ENCODE measurements at regions not wholly inside any gene's neighbourhood (a gene's known extent, or its start where the extent isn't known, plus 50 kb on each side); places are given as distances from the start of the nearest gene placed in this dataset.
"Not testable (repeated sequence)": the region's sequence is repeated elsewhere in the genome, so short reads cannot be mapped to it uniquely, and the experiment has no call there.

- DNase-seq (ENCODE audit: low read depth in 6 of 9, low spot score in 9 of 9): no peak
- Histone ChIP-seq H3K36me3 (ENCODE audit: control insufficient read depth in 2 of 2, insufficient read depth in 2 of 2, low read length in 1 of 2) (no peaks in the 10 kb centered on the region), H3K4me3 (ENCODE audit: low read length in 2 of 2) (no peak overlapping the region), H3K27ac (ENCODE audit: low read depth in 1 of 2, low read length in 1 of 2) (no peak overlapping the region), H3K4me1 (ENCODE audit: control insufficient read depth in 2 of 2, insufficient read depth in 2 of 2, low read length in 2 of 2) (no peaks in the 10 kb centered on the region), H3K9me3 (ENCODE audit: control insufficient read depth in 2 of 2, insufficient read depth in 1 of 2, low read length in 1 of 2) (no peaks in the 10 kb centered on the region), H3K27me3 (ENCODE audit: control insufficient read depth in 2 of 2, insufficient read depth in 1 of 2, low read length in 1 of 2) (no peaks in the 10 kb centered on the region)
These were observed 372.3 kb upstream of the FTMT start for GRCh38 chr5:121479337-121479736.

- no peak overlapping the region for H3K27ac ChIP-seq (ENCODE audit: low read depth in 1 of 2, low read length in 1 of 2)
- no peak overlapping the region for H3K4me3 ChIP-seq (ENCODE audit: low read length in 2 of 2)
- no peak for DNase-seq (ENCODE audit: low read depth in 6 of 9, low spot score in 9 of 9)
- WGBS: 89% methylated on average over 5 of the region's 5 CpGs
- H3K9me3 ChIP-seq (ENCODE audit: control insufficient read depth in 2 of 2, insufficient read depth in 1 of 2, low read length in 1 of 2): no peaks in the 10 kb centered on the region
- H3K4me1 ChIP-seq (ENCODE audit: control insufficient read depth in 2 of 2, insufficient read depth in 2 of 2, low read length in 2 of 2): no peaks in the 10 kb centered on the region
- H3K27me3 ChIP-seq (ENCODE audit: control insufficient read depth in 2 of 2, insufficient read depth in 1 of 2, low read length in 1 of 2): no peaks in the 10 kb centered on the region
- no peaks in the 10 kb centered on the region for H3K36me3 ChIP-seq (ENCODE audit: control insufficient read depth in 2 of 2, insufficient read depth in 2 of 2, low read length in 1 of 2)
These were observed 366.4 kb upstream of the FTMT start for GRCh38 chr5:121485281-121485680.

GRCh38 chr5:121485999-121486398, 365.7 kb upstream of the FTMT start:
- not testable (repeated sequence) for H3K27me3 ChIP-seq (ENCODE audit: control insufficient read depth in 2 of 2, insufficient read depth in 1 of 2, low read length in 1 of 2); H3K4me1 ChIP-seq (ENCODE audit: control insufficient read depth in 2 of 2, insufficient read depth in 2 of 2, low read length in 2 of 2); DNase-seq (ENCODE audit: low read depth in 6 of 9, low spot score in 9 of 9); H3K9me3 ChIP-seq (ENCODE audit: control insufficient read depth in 2 of 2, insufficient read depth in 1 of 2, low read length in 1 of 2); H3K27ac ChIP-seq (ENCODE audit: low read depth in 1 of 2, low read length in 1 of 2); H3K4me3 ChIP-seq (ENCODE audit: low read length in 2 of 2); H3K36me3 ChIP-seq (ENCODE audit: control insufficient read depth in 2 of 2, insufficient read depth in 2 of 2, low read length in 1 of 2)
- 98% methylated on average over 2 of the region's 2 CpGs for WGBS

- Histone ChIP-seq H3K27me3 (ENCODE audit: control insufficient read depth in 2 of 2, insufficient read depth in 1 of 2, low read length in 1 of 2) (no peaks in the 10 kb centered on the region), H3K9me3 (ENCODE audit: control insufficient read depth in 2 of 2, insufficient read depth in 1 of 2, low read length in 1 of 2) (no peaks in the 10 kb centered on the region), H3K27ac (ENCODE audit: low read depth in 1 of 2, low read length in 1 of 2) (no peak overlapping the region), H3K36me3 (ENCODE audit: control insufficient read depth in 2 of 2, insufficient read depth in 2 of 2, low read length in 1 of 2) (no peaks in the 10 kb centered on the region), H3K4me3 (ENCODE audit: low read length in 2 of 2) (no peak overlapping the region), H3K4me1 (ENCODE audit: control insufficient read depth in 2 of 2, insufficient read depth in 2 of 2, low read length in 2 of 2) (no peaks in the 10 kb centered on the region)
- no peak for DNase-seq (ENCODE audit: low read depth in 6 of 9, low spot score in 9 of 9)
These were observed 361.7 kb upstream of the FTMT start for GRCh38 chr5:121489972-121490371.

- no peak for DNase-seq (ENCODE audit: low read depth in 6 of 9, low spot score in 9 of 9)
- 95% methylated on average over 1 of the region's 1 CpG for WGBS
- H3K4me3 ChIP-seq (ENCODE audit: low read length in 2 of 2): no peak overlapping the region
These were observed 354.5 kb upstream of the FTMT start for GRCh38 chr5:121497176-121497575.

GRCh38 chr5:121500310-121500709, 351.4 kb upstream of the FTMT start:
- Histone ChIP-seq H3K27ac (ENCODE audit: low read depth in 1 of 2, low read length in 1 of 2) (no peak overlapping the region), H3K27me3 (ENCODE audit: control insufficient read depth in 2 of 2, insufficient read depth in 1 of 2, low read length in 1 of 2) (no peaks in the 10 kb centered on the region), H3K9me3 (ENCODE audit: control insufficient read depth in 2 of 2, insufficient read depth in 1 of 2, low read length in 1 of 2) (no peaks in the 10 kb centered on the region), H3K36me3 (ENCODE audit: control insufficient read depth in 2 of 2, insufficient read depth in 2 of 2, low read length in 1 of 2) (no peaks in the 10 kb centered on the region), H3K4me1 (ENCODE audit: control insufficient read depth in 2 of 2, insufficient read depth in 2 of 2, low read length in 2 of 2) (no peaks in the 10 kb centered on the region), H3K4me3 (ENCODE audit: low read length in 2 of 2) (no peak overlapping the region)
- no peak for DNase-seq (ENCODE audit: low read depth in 6 of 9, low spot score in 9 of 9)
- WGBS: 91% methylated on average over 2 of the region's 2 CpGs

More at GRCh38 chr5:121497176-121497575, 354.5 kb upstream of the FTMT start:
- H3K36me3 ChIP-seq (ENCODE audit: control insufficient read depth in 2 of 2, insufficient read depth in 2 of 2, low read length in 1 of 2): no peaks in the 10 kb centered on the region
- H3K4me1 ChIP-seq (ENCODE audit: control insufficient read depth in 2 of 2, insufficient read depth in 2 of 2, low read length in 2 of 2): no peaks in the 10 kb centered on the region
- no peak overlapping the region for H3K27ac ChIP-seq (ENCODE audit: low read depth in 1 of 2, low read length in 1 of 2)
- no peaks in the 10 kb centered on the region for H3K27me3 ChIP-seq (ENCODE audit: control insufficient read depth in 2 of 2, insufficient read depth in 1 of 2, low read length in 1 of 2)
- H3K9me3 ChIP-seq (ENCODE audit: control insufficient read depth in 2 of 2, insufficient read depth in 1 of 2, low read length in 1 of 2): no peaks in the 10 kb centered on the region

- Histone ChIP-seq H3K4me1 (ENCODE audit: control insufficient read depth in 2 of 2, insufficient read depth in 2 of 2, low read length in 2 of 2) (no peaks in the 10 kb centered on the region), H3K27ac (ENCODE audit: low read depth in 1 of 2, low read length in 1 of 2) (no peak overlapping the region), H3K4me3 (ENCODE audit: low read length in 2 of 2) (no peak overlapping the region), H3K36me3 (ENCODE audit: control insufficient read depth in 2 of 2, insufficient read depth in 2 of 2, low read length in 1 of 2) (no peaks in the 10 kb centered on the region), H3K9me3 (ENCODE audit: control insufficient read depth in 2 of 2, insufficient read depth in 1 of 2, low read length in 1 of 2) (no peaks in the 10 kb centered on the region), H3K27me3 (ENCODE audit: control insufficient read depth in 2 of 2, insufficient read depth in 1 of 2, low read length in 1 of 2) (no peaks in the 10 kb centered on the region)
- WGBS: 54% methylated on average over 2 of the region's 2 CpGs
- no peak for DNase-seq (ENCODE audit: low read depth in 6 of 9, low spot score in 9 of 9)
These were observed 348.4 kb upstream of the FTMT start for GRCh38 chr5:121503111-121503840.

GRCh38 chr5:121516997-121517396, 334.7 kb upstream of the FTMT start:
- Histone ChIP-seq H3K36me3 (ENCODE audit: control insufficient read depth in 2 of 2, insufficient read depth in 2 of 2, low read length in 1 of 2) (no peaks in the 10 kb centered on the region), H3K4me3 (ENCODE audit: low read length in 2 of 2) (no peak overlapping the region), H3K27ac (ENCODE audit: low read depth in 1 of 2, low read length in 1 of 2) (no peak overlapping the region), H3K4me1 (ENCODE audit: control insufficient read depth in 2 of 2, insufficient read depth in 2 of 2, low read length in 2 of 2) (no peaks in the 10 kb centered on the region), H3K9me3 (ENCODE audit: control insufficient read depth in 2 of 2, insufficient read depth in 1 of 2, low read length in 1 of 2) (no peaks in the 10 kb centered on the region), H3K27me3 (ENCODE audit: control insufficient read depth in 2 of 2, insufficient read depth in 1 of 2, low read length in 1 of 2) (no peaks in the 10 kb centered on the region)
- DNase-seq (ENCODE audit: low read depth in 6 of 9, low spot score in 9 of 9): no peak

- H3K4me1 ChIP-seq (ENCODE audit: control insufficient read depth in 2 of 2, insufficient read depth in 2 of 2, low read length in 2 of 2): no peaks in the 10 kb centered on the region
- H3K4me3 ChIP-seq (ENCODE audit: low read length in 2 of 2): no peak overlapping the region
- no peak for DNase-seq (ENCODE audit: low read depth in 6 of 9, low spot score in 9 of 9)
- H3K27ac ChIP-seq (ENCODE audit: low read depth in 1 of 2, low read length in 1 of 2): no peak overlapping the region
- 94% methylated on average over 3 of the region's 3 CpGs for WGBS
- H3K36me3 ChIP-seq (ENCODE audit: control insufficient read depth in 2 of 2, insufficient read depth in 2 of 2, low read length in 1 of 2): no peaks in the 10 kb centered on the region
- H3K9me3 ChIP-seq (ENCODE audit: control insufficient read depth in 2 of 2, insufficient read depth in 1 of 2, low read length in 1 of 2): no peaks in the 10 kb centered on the region
- H3K27me3 ChIP-seq (ENCODE audit: control insufficient read depth in 2 of 2, insufficient read depth in 1 of 2, low read length in 1 of 2): no peaks in the 10 kb centered on the region
These were observed 326.0 kb upstream of the FTMT start for GRCh38 chr5:121525706-121526105.

GRCh38 chr5:121526908-121527307, 324.8 kb upstream of the FTMT start:
- 91% methylated on average over 1 of the region's 1 CpG for WGBS
- DNase-seq (ENCODE audit: low read depth in 6 of 9, low spot score in 9 of 9): no peak
- no peak overlapping the region for H3K27ac ChIP-seq (ENCODE audit: low read depth in 1 of 2, low read length in 1 of 2)
- no peaks in the 10 kb centered on the region for H3K4me1 ChIP-seq (ENCODE audit: control insufficient read depth in 2 of 2, insufficient read depth in 2 of 2, low read length in 2 of 2)
- no peak overlapping the region for H3K4me3 ChIP-seq (ENCODE audit: low read length in 2 of 2)
- no peaks in the 10 kb centered on the region for H3K9me3 ChIP-seq (ENCODE audit: control insufficient read depth in 2 of 2, insufficient read depth in 1 of 2, low read length in 1 of 2)
- H3K36me3 ChIP-seq (ENCODE audit: control insufficient read depth in 2 of 2, insufficient read depth in 2 of 2, low read length in 1 of 2): no peaks in the 10 kb centered on the region
- no peaks in the 10 kb centered on the region for H3K27me3 ChIP-seq (ENCODE audit: control insufficient read depth in 2 of 2, insufficient read depth in 1 of 2, low read length in 1 of 2)

Measured in thymus (tissue), 11 donors.